COLO829 (cell line): ENCODE measurements at regions not wholly inside any gene's neighbourhood (a gene's known extent, or its start where the extent isn't known, plus 50 kb on each side); places are given as distances from the start of the nearest gene placed in this dataset.

ENCODE experiments used
- DNase-seq: peaks from one replicate; pipeline ENCODE4 v3.0.0; 2012; ENCODE audit warnings: low spot score

- DNase-seq: no peak
These were observed 109.0 kb upstream of the PARD3B start for GRCh38 chr2:204436230-204436629.

- DNase-seq: no peak
These were observed 107.9 kb upstream of the PARD3B start for GRCh38 chr2:204437408-204437807.

- no peak for DNase-seq
These were observed 107.2 kb upstream of the PARD3B start for GRCh38 chr2:204437815-204438756.

GRCh38 chr2:204441316-204441715 lies 104.0 kb upstream of the PARD3B start:
- no peak for DNase-seq

GRCh38 chr2:204445149-204445548 lies 100.1 kb upstream of the PARD3B start:
- no peak for DNase-seq

GRCh38 chr2:204447722-204448121 lies 97.6 kb upstream of the PARD3B start:
- DNase-seq: no peak

- no peak for DNase-seq
These were observed 95.3 kb upstream of the PARD3B start for GRCh38 chr2:204449977-204450376.

GRCh38 chr2:204451766-204452165 lies 93.5 kb upstream of the PARD3B start:
- DNase-seq: no peak

GRCh38 chr2:204452464-204453023 lies 92.7 kb upstream of the PARD3B start:
- peak; percentile 83 for DNase-seq

GRCh38 chr2:204453730-204454167 lies 91.5 kb upstream of the PARD3B start:
- no peak for DNase-seq

- DNase-seq: no peak
These were observed 90.4 kb upstream of the PARD3B start for GRCh38 chr2:204454672-204455380.

- DNase-seq: no peak
These were observed 76.4 kb upstream of the PARD3B start for GRCh38 chr2:204468746-204469429.

- no peak for DNase-seq
These were observed 75.1 kb upstream of the PARD3B start for GRCh38 chr2:204470178-204470620.

- DNase-seq: no peak
These were observed 74.6 kb upstream of the PARD3B start for GRCh38 chr2:204470621-204471196.

GRCh38 chr2:204472375-204472774 lies 72.9 kb upstream of the PARD3B start:
- no peak for DNase-seq

- no peak for DNase-seq
These were observed 72.1 kb upstream of the PARD3B start for GRCh38 chr2:204473224-204473623.

GRCh38 chr2:204475399-204475798 lies 69.9 kb upstream of the PARD3B start:
- no peak for DNase-seq

GRCh38 chr2:204477358-204477950 lies 67.8 kb upstream of the PARD3B start:
- DNase-seq: no peak

GRCh38 chr2:204479557-204479956 lies 65.7 kb upstream of the PARD3B start:
- no peak for DNase-seq

GRCh38 chr2:204480676-204481075 lies 64.6 kb upstream of the PARD3B start:
- no peak for DNase-seq

GRCh38 chr2:204483608-204484081 lies 61.6 kb upstream of the PARD3B start:
- no peak for DNase-seq
